Stimulated activated CD4-positive, alpha-beta T cell treated with anti-CD3 and anti-CD28 coated beads, Interleukin-1b, Interleukin-23, amount 100 ng/mL, for 24 hours (primary cell): ENCODE measurements at regions not wholly inside any gene's neighbourhood (a gene's known extent, or its start where the extent isn't known, plus 50 kb on each side); places are given as distances from the start of the nearest gene placed in this dataset.

ENCODE experiments used
- DNase-seq, 4 experiments: peaks; one replicate each; pipeline ENCODE4 v3.0.0-alpha.2; 2020; ENCODE audit warnings: low read depth in 4 of 4, low spot score in 1 of 4

GRCh38 chr11:91820709-91821108, 403.9 kb upstream of the FAT3 start:
- no peak for DNase-seq

GRCh38 chr11:91819777-91820176, 404.8 kb upstream of the FAT3 start:
- DNase-seq, result no peak

GRCh38 chr11:91819195-91819594, 405.4 kb upstream of the FAT3 start:
- no peak for DNase-seq

GRCh38 chr11:91817996-91818395, 406.6 kb upstream of the FAT3 start:
- no peak for DNase-seq

GRCh38 chr11:91813263-91813662, 411.4 kb upstream of the FAT3 start:
- DNase-seq, result no peak

- no peak for DNase-seq
Observed at GRCh38 chr11:91810871-91811270, 413.7 kb upstream of the FAT3 start.

- no peak for DNase-seq
Observed at GRCh38 chr11:91805293-91805692, 419.3 kb upstream of the FAT3 start.

- no peak for DNase-seq
Observed at GRCh38 chr11:91804042-91804441, 420.6 kb upstream of the FAT3 start.

GRCh38 chr11:91802475-91802874, 422.1 kb upstream of the FAT3 start:
- DNase-seq, result no peak

GRCh38 chr11:91800208-91800914, 424.3 kb upstream of the FAT3 start:
- DNase-seq, result no peak

GRCh38 chr11:91798240-91798639, 426.4 kb upstream of the FAT3 start:
- no peak for DNase-seq

- DNase-seq, result no peak
Observed at GRCh38 chr11:91796999-91797398, 427.6 kb upstream of the FAT3 start.

- DNase-seq, result no peak
Observed at GRCh38 chr11:91795139-91795887, 429.3 kb upstream of the FAT3 start.

GRCh38 chr11:91794146-91794545, 430.5 kb upstream of the FAT3 start:
- DNase-seq, result no peak

GRCh38 chr11:91792779-91793262, 431.8 kb upstream of the FAT3 start:
- DNase-seq, result no peak

GRCh38 chr11:91791171-91791468, 433.5 kb upstream of the FAT3 start:
- DNase-seq, result no peak

- no peak for DNase-seq
Observed at GRCh38 chr11:91790346-91791170, 434.1 kb upstream of the FAT3 start.

GRCh38 chr11:91788764-91789163, 435.9 kb upstream of the FAT3 start:
- no peak for DNase-seq

GRCh38 chr11:91786097-91786496, 438.5 kb upstream of the FAT3 start:
- no peak for DNase-seq

- no peak for DNase-seq
Observed at GRCh38 chr11:91783173-91783572, 441.4 kb upstream of the FAT3 start.

- no peak for DNase-seq
Observed at GRCh38 chr11:91778758-91779157, 445.9 kb upstream of the FAT3 start.

- DNase-seq, result no peak
Observed at GRCh38 chr11:91776655-91777054, 448.0 kb upstream of the FAT3 start.
